ENCODE measurements at regions not wholly inside any gene's neighbourhood (a gene's known extent, or its start where the extent isn't known, plus 50 kb on each side); places are given as distances from the start of the nearest gene placed in this dataset.

GRCh38 chrX:96094616-96095015 is 590.0 kb upstream of the DIAPH2 start:
- TF ChIP-seq CTCF (conservative IDR thresholded peaks at IDR 0.05; ENCODE audit: low read depth, low read length): no peak
- no peak for TF ChIP-seq EZH2 (IDR thresholded peaks at IDR 0.05; ENCODE audit: borderline replicate concordance, low read depth, low read length, poor library complexity, severe bottlenecking)

Data from A673 (cell line).